Stimulated activated memory B cell treated with anti-CD40 and anti-IgM and Interleukin-4, amounts not matched to agents 10 μg/mL and 1 μg/mL and 100 μg/mL, for 72 hours (primary cell): ENCODE measurements at regions not wholly inside any gene's neighbourhood (a gene's known extent, or its start where the extent isn't known, plus 50 kb on each side); places are given as distances from the start of the nearest gene placed in this dataset.
"Not testable (repeated sequence)": the region's sequence is repeated elsewhere in the genome, so short reads cannot be mapped to it uniquely, and the experiment has no call there.

Experiments
- ATAC-seq: fragments of 150-1000 bp; cut with Tn5 transposase; 2 replicates; pipeline ENCODE4 v1.10.0; 2021
- H3K27ac Mint-ChIP-seq: one replicate; pipeline ENCODE4 v1.8.0; 2022; ENCODE audit warnings: mild to moderate bottlenecking, mixed read lengths
- H3K27me3 Mint-ChIP-seq: one replicate; pipeline ENCODE4 v1.8.0; 2022; ENCODE audit warnings: mixed read lengths
- H3K36me3 Mint-ChIP-seq: one replicate; pipeline ENCODE4 v1.8.0; 2022; ENCODE audit warnings: mixed read lengths
- H3K4me1 Mint-ChIP-seq: one replicate; pipeline ENCODE4 v1.8.0; 2022; ENCODE audit warnings: mixed read lengths
- H3K4me3 Mint-ChIP-seq: one replicate; pipeline ENCODE4 v1.8.0; 2022; ENCODE audit warnings: mild to moderate bottlenecking, moderate library complexity, mixed read lengths
- H3K9me3 Mint-ChIP-seq: one replicate; pipeline ENCODE4 v1.8.0; 2022; ENCODE audit warnings: mixed read lengths

DNA sequence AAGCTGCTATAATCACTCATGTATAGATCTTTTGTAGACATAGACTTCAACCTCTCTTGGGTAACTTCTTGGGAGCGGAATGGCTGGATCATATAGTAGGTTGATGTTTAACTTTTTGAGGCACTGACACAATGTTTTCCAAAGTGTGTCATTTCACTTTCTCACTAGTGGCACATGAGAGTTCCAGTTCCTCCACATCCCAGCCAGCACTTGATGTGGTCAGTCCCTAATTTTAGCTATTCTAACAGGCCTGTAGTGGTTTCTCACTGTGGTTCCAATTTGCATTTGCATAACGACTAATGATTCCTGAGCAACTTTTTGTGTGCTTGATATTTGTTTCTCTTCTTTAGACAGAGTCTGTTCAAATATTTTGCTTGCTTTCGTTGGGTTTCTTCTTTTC is 221.3 kb downstream of the DLL1 start:
- Mint-ChIP-seq H3K4me3 (no peak overlapping the region), H3K4me1 (no peaks in the 10 kb centered on the region), H3K36me3 (no peaks in the 10 kb centered on the region), H3K27me3 (peaks cover 55% of the 10 kb centered on the region), H3K27ac (no peak overlapping the region), H3K9me3 (peaks cover 12% of the 10 kb centered on the region)
- ATAC-seq, result no peak

DNA sequence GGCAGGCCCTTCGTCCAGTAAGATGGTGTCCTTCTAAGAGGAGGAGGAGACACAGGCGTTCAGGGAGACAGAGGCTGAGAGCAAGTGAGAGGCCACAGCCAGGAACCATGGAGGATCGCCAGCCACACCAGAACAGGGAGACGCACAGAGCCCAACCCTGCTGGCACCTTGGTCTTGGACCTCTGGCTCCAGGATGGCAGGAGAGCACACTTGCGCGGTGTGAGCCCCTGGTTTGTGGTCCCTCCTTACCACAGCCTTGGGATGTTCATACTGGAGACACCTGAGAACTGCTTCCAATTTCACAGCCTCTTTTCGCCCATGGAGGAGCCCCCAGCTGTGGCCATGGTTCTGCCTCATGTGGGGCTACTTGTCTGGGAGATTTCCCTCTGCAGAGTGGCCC is 222.4 kb downstream of the DLL1 start:
- no peak overlapping the region for H3K27ac Mint-ChIP-seq
- H3K36me3 Mint-ChIP-seq, result no peaks in the 10 kb centered on the region
- no peak overlapping the region for H3K4me3 Mint-ChIP-seq
- H3K4me1 Mint-ChIP-seq, result no peaks in the 10 kb centered on the region
- ATAC-seq, result no peak
- H3K27me3 Mint-ChIP-seq, result peaks cover 43% of the 10 kb centered on the region
- H3K9me3 Mint-ChIP-seq, result peaks cover 12% of the 10 kb centered on the region

DNA sequence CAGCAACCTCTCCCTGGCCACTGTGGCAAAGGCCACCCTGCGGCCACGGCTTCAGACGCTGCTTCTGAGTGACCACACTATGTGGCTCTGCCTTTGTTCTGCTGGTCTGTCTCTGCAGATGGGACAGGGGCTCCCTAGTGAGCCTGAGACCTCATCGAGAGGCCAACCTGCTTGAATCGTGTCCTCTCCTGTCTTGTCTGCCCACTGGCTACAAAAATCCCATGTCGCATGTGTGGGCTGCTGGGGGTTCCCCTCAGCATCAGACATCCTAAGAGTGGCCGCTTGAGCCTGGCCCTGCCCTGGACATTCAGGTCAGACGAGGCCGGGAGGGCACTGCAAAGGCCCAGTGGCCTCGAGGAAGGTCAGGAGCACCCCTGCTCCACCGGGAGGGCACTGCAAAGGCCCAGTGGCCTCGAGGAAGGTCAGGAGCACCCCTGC is 222.9 kb downstream of the DLL1 start:
- peaks cover 12% of the 10 kb centered on the region for H3K9me3 Mint-ChIP-seq
- peaks cover 38% of the 10 kb centered on the region for H3K27me3 Mint-ChIP-seq
- H3K27ac Mint-ChIP-seq, result no peak overlapping the region
- no peaks in the 10 kb centered on the region for H3K36me3 Mint-ChIP-seq
- no peaks in the 10 kb centered on the region for H3K4me1 Mint-ChIP-seq
- no peak for ATAC-seq
- no peak overlapping the region for H3K4me3 Mint-ChIP-seq

DNA sequence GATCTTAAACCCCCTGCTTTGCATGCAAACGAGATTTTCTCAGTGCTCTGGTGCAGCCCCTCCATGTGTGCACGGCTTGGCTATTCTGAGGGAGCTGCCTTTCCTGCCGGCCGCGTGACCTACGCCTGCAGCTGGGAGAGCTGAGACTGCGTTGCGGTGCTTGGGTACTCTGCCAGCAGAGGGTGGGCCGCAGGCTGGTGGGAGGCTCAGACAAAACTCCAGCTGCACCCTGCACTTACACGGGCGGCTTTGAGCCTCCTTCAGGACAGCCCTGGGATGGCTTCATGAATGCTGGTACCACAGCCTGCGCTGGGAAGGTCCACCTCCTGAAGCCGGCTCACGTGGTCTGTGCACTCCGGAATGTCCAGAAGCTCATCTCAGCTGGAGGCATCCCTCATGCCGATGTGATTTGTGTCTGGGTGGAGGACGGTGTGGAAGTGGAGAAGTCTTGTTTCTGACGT is 223.7 kb downstream of the DLL1 start:
- H3K4me1 Mint-ChIP-seq, result no peaks in the 10 kb centered on the region
- no peaks in the 10 kb centered on the region for H3K36me3 Mint-ChIP-seq
- no peak overlapping the region for H3K4me3 Mint-ChIP-seq
- peaks cover 12% of the 10 kb centered on the region for H3K9me3 Mint-ChIP-seq
- no peak for ATAC-seq
- H3K27me3 Mint-ChIP-seq, result peaks cover 35% of the 10 kb centered on the region
- no peak overlapping the region for H3K27ac Mint-ChIP-seq

DNA sequence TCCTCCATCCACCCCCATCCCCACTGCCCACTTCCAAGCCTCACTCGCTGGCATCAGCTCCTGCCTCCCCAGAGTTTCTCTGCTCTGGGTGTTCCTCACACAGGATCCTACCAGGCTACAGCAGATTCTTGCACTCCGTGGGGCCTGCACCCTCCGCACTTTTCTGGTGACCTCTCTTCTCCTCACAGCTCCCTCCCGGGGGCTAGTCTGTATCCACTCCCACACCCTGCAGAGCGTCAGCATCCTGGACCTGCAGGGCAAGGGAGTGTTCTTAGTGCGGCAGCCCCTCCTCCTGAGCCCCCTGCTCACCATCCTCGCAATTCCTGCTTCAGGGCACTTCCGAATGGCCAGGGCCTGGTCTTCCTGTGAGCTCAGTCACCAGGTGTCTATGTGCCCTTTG is 224.2 kb downstream of the DLL1 start:
- H3K9me3 Mint-ChIP-seq, result peaks cover 12% of the 10 kb centered on the region
- ATAC-seq, result no peak
- peaks cover 30% of the 10 kb centered on the region for H3K27me3 Mint-ChIP-seq
- no peak overlapping the region for H3K27ac Mint-ChIP-seq
- no peaks in the 10 kb centered on the region for H3K4me1 Mint-ChIP-seq
- no peaks in the 10 kb centered on the region for H3K36me3 Mint-ChIP-seq
- H3K4me3 Mint-ChIP-seq, result no peak overlapping the region

DNA sequence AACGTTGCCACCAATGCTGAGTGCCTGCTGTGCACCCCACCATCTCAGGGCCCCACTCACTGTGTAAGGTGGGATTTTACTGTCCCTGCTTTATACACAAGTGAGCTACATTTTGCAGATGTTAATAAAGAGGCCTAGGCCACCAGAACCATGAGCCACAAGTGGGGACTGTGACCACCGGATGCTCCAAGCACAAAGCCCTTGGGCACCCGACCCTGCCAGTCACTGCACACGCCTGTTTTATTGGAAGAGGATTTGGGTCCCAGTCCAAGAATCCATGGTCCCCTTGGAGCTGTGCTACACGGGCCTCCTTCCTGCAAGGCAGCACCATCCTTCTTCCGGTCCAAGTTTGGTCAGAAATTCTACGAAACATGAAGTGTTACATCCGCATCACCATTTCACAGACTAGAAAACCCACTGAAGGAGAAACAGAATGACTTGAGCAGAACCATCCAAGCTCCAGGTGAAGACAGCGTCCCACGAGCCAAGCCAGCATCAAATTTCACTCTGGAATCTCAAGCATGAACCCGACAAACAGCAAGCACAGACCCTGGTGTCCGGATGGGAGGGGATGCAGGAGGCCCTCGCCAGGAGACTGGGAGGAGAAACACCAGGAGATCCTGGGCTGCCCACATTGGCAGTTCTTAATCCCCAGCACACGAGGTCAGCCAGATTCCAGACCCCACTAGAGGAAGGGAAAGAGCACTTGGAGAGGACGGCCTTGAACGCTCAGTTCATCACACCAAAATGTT is 226.9 kb downstream of the DLL1 start:
- H3K4me1 Mint-ChIP-seq, result no peaks in the 10 kb centered on the region
- H3K27me3 Mint-ChIP-seq, result peaks cover 21% of the 10 kb centered on the region
- no peak overlapping the region for H3K4me3 Mint-ChIP-seq
- no peak for ATAC-seq
- H3K9me3 Mint-ChIP-seq, result peaks cover under 1% of the 10 kb centered on the region
- no peak overlapping the region for H3K27ac Mint-ChIP-seq
- no peaks in the 10 kb centered on the region for H3K36me3 Mint-ChIP-seq

DNA sequence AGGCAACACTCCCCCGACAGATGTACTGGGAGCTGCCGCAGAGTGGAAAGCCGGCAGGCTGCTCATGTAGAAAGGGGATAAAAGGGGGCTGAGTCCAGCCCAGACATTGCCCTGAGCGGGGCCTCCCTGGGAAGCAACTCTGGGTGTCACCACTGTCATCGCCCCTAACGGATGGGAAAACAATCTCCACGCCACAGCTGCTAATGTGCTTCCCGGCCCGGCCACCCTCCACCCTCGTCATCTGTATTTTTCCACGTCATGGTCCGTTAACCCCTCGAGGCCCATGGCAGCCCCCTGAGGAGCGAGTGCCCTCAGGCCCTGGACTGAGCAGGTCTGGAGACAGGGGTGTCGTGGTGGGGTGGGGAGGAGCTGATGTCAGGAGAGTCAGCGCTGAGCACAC is 227.4 kb downstream of the DLL1 start:
- H3K36me3 Mint-ChIP-seq, result no peaks in the 10 kb centered on the region
- H3K27ac Mint-ChIP-seq, result no peak overlapping the region
- no peaks in the 10 kb centered on the region for H3K9me3 Mint-ChIP-seq
- ATAC-seq, result no peak
- H3K4me3 Mint-ChIP-seq, result no peak overlapping the region
- H3K4me1 Mint-ChIP-seq, result no peaks in the 10 kb centered on the region
- peaks cover 27% of the 10 kb centered on the region for H3K27me3 Mint-ChIP-seq

DNA sequence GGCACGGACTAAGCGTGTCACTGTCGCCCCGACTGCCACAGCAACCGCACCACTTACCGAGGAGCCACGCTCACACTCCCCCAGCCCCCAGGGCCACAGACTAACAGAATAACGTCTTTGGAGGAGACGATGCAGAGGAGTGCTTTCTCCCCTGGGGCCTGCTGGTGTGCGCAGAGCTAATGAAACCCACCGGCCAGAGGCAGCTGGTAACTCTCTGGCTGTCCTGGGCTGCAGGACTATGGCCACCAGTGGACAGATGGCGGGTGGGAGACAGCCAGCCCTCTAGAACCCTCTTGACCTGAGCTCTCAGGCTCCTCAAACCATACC is 228.0 kb downstream of the DLL1 start:
- Mint-ChIP-seq H3K4me3 (no peak overlapping the region), H3K27ac (no peak overlapping the region), H3K9me3 (no peaks in the 10 kb centered on the region), H3K27me3 (peaks cover 32% of the 10 kb centered on the region), H3K36me3 (no peaks in the 10 kb centered on the region), H3K4me1 (no peaks in the 10 kb centered on the region)
- no peak for ATAC-seq

DNA sequence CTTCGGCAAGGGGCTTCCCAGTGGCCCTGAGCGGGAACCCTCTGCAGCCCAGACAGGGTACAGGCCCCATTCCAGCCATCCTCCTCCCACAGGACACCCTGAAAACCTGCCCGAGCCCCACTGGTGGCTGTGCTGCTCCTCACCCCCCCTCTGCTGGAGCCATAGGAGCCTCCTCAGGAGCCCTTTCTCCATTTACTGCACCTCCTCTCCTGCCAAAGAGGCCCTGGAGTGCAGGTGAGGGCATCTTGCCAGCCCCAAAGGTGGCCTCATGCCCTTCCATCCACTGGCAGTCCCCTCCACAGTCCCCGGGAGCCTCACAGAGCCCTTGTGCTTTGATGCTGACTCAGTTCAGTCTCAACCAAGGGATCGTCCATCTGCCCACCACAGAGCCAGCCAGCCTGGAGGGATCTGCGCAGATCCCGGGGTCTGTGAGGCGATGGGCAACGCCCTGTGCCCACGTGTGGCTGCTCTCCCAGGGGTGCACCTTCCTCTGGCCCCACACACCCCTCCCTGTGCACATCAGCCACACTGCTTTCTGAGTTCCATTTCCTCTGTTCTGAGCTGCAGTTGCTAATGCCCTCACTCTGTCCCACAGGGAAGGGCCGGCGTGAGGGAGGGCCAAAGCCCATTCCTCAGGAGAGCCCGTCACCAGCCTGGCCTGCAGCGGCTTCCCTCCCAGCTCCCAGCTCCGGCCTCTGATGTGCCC is 228.5 kb downstream of the DLL1 start:
- no peak overlapping the region for H3K4me3 Mint-ChIP-seq
- no peaks in the 10 kb centered on the region for H3K4me1 Mint-ChIP-seq
- H3K9me3 Mint-ChIP-seq, result no peaks in the 10 kb centered on the region
- ATAC-seq, result peak; percentile 32
- no peak overlapping the region for H3K27ac Mint-ChIP-seq
- H3K36me3 Mint-ChIP-seq, result no peaks in the 10 kb centered on the region
- peaks cover 37% of the 10 kb centered on the region for H3K27me3 Mint-ChIP-seq

DNA sequence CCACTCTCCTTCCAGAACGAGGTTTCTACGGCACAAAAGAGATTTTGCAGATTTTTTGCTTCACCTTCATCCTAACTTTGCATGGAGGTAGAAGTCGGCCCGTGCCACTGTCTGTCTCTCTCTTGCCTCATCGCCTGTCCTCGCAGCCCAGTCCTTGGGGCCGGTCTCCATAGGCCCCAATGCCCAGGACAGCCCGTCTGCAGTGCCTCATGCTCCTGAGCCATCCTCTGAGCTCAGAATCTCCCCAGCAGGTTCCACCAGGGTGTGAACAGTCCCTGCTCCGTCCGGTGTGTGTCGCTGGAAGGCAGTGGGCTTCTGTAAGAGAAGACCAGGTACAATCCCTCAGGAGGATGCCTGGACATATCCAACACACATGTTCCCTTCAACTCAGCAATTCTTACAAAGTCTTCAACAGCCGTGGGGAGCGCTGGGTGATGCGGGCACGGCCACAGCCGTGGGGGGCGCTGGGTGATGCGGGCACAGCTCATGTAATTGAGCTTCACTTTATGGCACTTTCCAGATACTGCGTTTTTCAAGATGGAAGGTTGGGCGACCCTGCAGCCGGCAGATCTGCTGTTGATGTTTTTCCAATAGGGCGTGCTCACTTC is 231.9 kb downstream of the DLL1 start:
- no peaks in the 10 kb centered on the region for H3K4me1 Mint-ChIP-seq
- H3K4me3 Mint-ChIP-seq, result no peak overlapping the region
- no peaks in the 10 kb centered on the region for H3K9me3 Mint-ChIP-seq
- no peak for ATAC-seq
- H3K27me3 Mint-ChIP-seq, result peaks cover 25% of the 10 kb centered on the region
- no peak overlapping the region for H3K27ac Mint-ChIP-seq
- no peaks in the 10 kb centered on the region for H3K36me3 Mint-ChIP-seq

DNA sequence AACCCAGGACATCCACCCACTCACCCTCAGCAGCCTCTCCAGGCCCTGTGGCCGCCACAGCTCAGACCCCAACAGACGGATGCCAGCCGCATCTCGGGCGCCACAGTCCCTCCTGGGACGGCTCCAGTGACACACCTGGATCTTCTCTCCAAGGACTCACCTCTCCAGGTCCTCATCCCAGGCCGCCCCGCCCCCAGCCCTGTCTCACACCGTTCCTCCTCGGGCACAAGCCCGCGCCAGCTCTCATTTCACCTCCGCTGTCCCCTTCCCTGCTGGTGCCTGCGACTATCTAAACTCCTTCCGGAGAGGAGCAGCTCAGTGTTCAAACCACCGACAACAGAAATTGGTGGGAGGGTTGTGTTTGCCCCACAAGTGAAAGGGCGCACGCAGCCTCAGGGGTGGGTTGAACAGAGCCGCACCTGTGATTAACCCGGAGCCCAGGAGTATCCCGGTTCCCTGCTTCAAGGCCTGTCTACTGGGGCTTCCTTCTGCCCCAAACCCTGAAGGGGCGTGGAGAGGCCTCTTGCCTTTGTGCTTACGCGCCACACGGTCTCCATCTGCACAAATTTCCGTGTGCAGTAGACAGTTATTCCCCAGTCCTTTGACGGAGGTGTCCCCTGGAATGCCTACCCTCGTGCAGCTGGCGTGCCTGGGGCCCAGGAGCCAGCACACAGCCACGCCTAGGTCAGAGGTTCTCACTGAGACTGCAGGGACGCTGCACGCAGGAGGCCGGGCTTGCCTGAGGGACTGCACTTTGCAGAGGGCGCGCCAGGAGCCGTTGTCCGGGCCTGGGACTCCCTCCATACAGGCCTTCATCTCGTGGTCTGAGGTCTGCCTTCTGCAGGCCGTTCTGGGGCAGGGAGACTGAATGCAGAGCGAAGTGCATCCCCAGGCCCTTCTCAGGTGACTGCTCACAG is 232.7 kb downstream of the DLL1 start:
- no peak for ATAC-seq
- H3K27ac Mint-ChIP-seq, result no peak overlapping the region
- H3K4me3 Mint-ChIP-seq, result no peak overlapping the region
- H3K4me1 Mint-ChIP-seq, result no peaks in the 10 kb centered on the region
- H3K9me3 Mint-ChIP-seq, result no peaks in the 10 kb centered on the region
- H3K27me3 Mint-ChIP-seq, result peaks cover 25% of the 10 kb centered on the region
- H3K36me3 Mint-ChIP-seq, result no peaks in the 10 kb centered on the region

DNA sequence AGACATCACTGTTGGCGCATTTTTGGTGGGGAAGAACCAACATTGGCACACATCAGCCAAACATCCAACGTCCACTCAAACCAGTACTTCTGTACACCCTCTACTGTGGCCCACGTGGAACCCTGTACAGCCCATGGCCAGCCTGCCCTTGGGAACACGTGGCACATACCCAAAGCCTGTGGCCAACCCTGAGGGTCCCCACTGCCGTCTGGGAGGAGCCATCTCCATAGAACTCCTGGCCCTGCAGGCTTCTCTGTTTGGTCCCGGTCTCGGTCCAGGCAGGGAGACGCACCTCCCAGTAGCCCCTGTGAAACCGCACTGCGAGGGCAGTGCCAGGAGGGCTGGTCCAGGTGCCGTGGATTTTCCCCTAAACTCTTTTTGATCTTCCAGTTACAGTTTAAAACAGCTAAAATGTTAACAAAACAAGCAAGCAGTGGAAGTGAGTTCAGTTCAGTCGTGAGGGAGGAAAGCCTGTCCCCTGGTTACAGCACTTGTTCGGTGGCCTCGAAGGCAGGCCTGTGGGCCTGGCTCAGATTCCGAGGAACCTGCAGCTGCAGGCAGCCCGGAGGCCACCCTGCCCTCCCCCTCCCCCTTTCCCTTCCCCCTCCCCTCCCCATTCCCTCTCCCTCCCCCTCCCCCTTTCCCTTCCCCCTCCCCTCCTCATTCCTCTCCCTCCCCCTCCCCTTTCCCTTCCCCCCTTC is 233.7 kb downstream of the DLL1 start:
- Mint-ChIP-seq H3K27ac (no peak overlapping the region), H3K4me3 (no peak overlapping the region), H3K36me3 (no peaks in the 10 kb centered on the region), H3K27me3 (peaks cover 25% of the 10 kb centered on the region), H3K9me3 (peaks cover 2% of the 10 kb centered on the region), H3K4me1 (no peaks in the 10 kb centered on the region)
- no peak for ATAC-seq

DNA sequence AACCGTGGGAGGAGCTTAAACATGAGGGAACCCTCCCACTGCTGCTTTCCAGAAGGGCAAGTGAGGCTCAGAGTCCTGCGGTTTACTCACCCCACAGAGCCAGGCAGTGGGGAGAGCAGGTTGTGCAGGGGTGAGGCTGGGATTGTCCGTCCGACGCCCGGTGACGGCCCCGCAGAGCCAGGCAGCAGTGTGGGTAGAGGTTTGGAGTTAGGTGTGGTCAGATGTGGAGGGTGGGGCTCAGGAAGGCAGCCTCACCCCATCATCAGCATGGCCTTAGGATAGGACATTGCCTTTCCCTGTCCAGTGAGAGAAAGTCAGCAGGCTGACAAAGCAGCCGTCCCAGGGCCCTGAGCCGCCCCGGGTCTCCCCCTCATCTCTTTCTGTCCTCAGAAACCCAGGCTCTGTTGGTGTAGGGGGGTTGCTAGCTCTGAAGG is 234.6 kb downstream of the DLL1 start:
- Mint-ChIP-seq H3K27ac (no peak overlapping the region), H3K27me3 (peaks cover 25% of the 10 kb centered on the region), H3K4me1 (no peaks in the 10 kb centered on the region), H3K9me3 (peaks cover 2% of the 10 kb centered on the region), H3K4me3 (no peak overlapping the region), H3K36me3 (no peaks in the 10 kb centered on the region)
- no peak for ATAC-seq

DNA sequence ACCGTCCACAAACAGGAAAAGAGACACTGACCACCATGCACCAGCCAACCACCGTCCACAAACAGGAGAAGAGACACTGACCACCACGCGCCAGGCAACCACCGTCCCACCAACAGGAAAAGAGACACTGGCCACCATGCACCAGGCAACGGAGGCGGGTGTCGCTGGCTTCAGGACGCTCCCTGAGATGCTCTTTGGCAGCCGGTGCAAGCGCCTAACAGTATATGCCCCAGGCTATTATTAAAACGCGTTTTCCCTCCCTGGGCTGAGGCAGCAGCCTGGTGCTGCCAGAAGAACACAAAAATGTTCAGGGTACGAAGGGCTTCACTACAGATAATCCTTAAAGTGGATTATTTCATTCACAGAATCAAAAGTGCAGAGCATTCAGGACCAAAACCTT is 235.1 kb downstream of the DLL1 start:
- not testable (repeated sequence) for ATAC-seq, H3K4me3 Mint-ChIP-seq, H3K27ac Mint-ChIP-seq, H3K36me3 Mint-ChIP-seq, H3K9me3 Mint-ChIP-seq, H3K4me1 Mint-ChIP-seq
- H3K27me3 Mint-ChIP-seq, result peaks cover 25% of the 10 kb centered on the region
